Loucy (cell line): ENCODE measurements at regions not wholly inside any gene's neighbourhood (a gene's known extent, or its start where the extent isn't known, plus 50 kb on each side); places are given as distances from the start of the nearest gene placed in this dataset.

ENCODE experiments used
- EZH2phosphoT487 ChIP-seq: fragments of 200-600 bp; IDR thresholded peaks from 2 replicates; pipeline ENCODE4 v1.6.1; 2018; ENCODE audit warnings: antibody characterized with exemption, mild to moderate bottlenecking, moderate library complexity, borderline replicate concordance
- TF ChIP-seq, protein P1 (sequence below): fragments of 200-600 bp; sonication (generic); conservative IDR thresholded peaks from 2 replicates; pipeline ENCODE4 v1.5.1; 2014; ENCODE audit warnings: mild to moderate bottlenecking, antibody characterized with exemption, low read length

DNA sequence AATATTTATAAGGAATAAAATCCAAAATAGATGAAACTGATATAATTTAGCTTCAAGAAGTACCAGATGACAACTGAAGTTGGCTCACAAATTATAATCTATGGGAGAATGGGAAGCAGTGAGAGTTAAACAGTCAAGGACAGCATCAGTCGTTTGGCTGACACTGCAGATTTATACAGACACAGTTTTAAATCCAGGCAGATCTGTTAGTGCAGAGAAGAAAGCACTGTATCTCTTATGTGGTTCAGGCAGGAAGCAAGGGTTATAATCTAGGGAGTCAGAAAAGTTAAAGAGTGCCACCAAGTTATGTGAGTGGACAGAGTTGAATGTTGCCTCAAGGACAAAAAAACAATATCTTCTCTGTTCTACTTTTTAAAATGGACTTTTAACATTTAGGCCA lies 880.2 kb downstream of the TSN start:
- TF ChIP-seq, protein P1, sequence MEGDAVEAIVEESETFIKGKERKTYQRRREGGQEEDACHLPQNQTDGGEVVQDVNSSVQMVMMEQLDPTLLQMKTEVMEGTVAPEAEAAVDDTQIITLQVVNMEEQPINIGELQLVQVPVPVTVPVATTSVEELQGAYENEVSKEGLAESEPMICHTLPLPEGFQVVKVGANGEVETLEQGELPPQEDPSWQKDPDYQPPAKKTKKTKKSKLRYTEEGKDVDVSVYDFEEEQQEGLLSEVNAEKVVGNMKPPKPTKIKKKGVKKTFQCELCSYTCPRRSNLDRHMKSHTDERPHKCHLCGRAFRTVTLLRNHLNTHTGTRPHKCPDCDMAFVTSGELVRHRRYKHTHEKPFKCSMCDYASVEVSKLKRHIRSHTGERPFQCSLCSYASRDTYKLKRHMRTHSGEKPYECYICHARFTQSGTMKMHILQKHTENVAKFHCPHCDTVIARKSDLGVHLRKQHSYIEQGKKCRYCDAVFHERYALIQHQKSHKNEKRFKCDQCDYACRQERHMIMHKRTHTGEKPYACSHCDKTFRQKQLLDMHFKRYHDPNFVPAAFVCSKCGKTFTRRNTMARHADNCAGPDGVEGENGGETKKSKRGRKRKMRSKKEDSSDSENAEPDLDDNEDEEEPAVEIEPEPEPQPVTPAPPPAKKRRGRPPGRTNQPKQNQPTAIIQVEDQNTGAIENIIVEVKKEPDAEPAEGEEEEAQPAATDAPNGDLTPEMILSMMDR, result no peak
- no peak for TF ChIP-seq EZH2phosphoT487
